Common myeloid progenitor, CD34-positive (primary cell): ENCODE measurements at regions not wholly inside any gene's neighbourhood (a gene's known extent, or its start where the extent isn't known, plus 50 kb on each side); places are given as distances from the start of the nearest gene placed in this dataset.
"Not testable (repeated sequence)": the region's sequence is repeated elsewhere in the genome, so short reads cannot be mapped to it uniquely, and the experiment has no call there.

ENCODE experiments used
- CTCF ChIA-PET: fragments of 350-600 bp; sonication (Branson Sonifier 250); formaldehyde crosslinking; loops from one replicate; lab custom pipeline; 2021; ENCODE audit warnings: antibody characterized with exemption; lab: Charles Lee
- POLR2A ChIA-PET: fragments of 350-600 bp; sonication (Branson Sonifier 250); formaldehyde crosslinking; loops from one replicate; lab custom pipeline; 2021; ENCODE audit warnings: antibody characterized with exemption; lab: Charles Lee
- DNase-seq, 3 donors: peaks; one replicate each; pipeline versions ENCODE4 v3.0.0 to v3.0.0-alpha.2; 2013
- H3K27ac ChIP-seq, 2 experiments: 1 replicate in 1 of 2; 2 replicates in 1 of 2; pipeline ENCODE4 v1.7.0; 2013; ENCODE audit warnings: inconsistent platforms in 2 of 2, low read length in 2 of 2, mild to moderate bottlenecking in 2 of 2, low read depth in 1 of 2, moderate library complexity in 1 of 2; ENCODE audit not compliant: severe bottlenecking in 2 of 2, insufficient read depth in 1 of 2, poor library complexity in 1 of 2
- H3K27me3 ChIP-seq, 5 experiments: replicated peaks in 2 of 5; 1 replicate in 3 of 5; 2 replicates in 2 of 5; pipeline versions ENCODE4 v1.6.1 to v1.7.0; 2013; ENCODE audit warnings: low read length in 4 of 5, mild to moderate bottlenecking in 2 of 5, moderate library complexity in 2 of 5, inconsistent platforms in 1 of 5; ENCODE audit not compliant: insufficient read depth in 5 of 5, control insufficient read depth in 4 of 5
- H3K36me3 ChIP-seq, 4 experiments: 1 replicate in 2 of 4; 2 replicates in 2 of 4; pipeline versions ENCODE4 v1.6.1 to v1.7.0; 2013; ENCODE audit warnings: low read length in 3 of 4, control low read depth in 1 of 4, mild to moderate bottlenecking in 1 of 4; ENCODE audit not compliant: control insufficient read depth in 4 of 4, insufficient read depth in 4 of 4
- H3K4me1 ChIP-seq, 4 experiments: 1 replicate in 3 of 4; 2 replicates in 1 of 4; pipeline versions ENCODE4 v1.6.1 to v1.7.1; 2013; ENCODE audit warnings: low read length in 3 of 4, mild to moderate bottlenecking in 3 of 4, control low read depth in 1 of 4, inconsistent platforms in 1 of 4, moderate library complexity in 1 of 4; ENCODE audit not compliant: control insufficient read depth in 4 of 4, insufficient read depth in 4 of 4; ENCODE audit errors: control extremely low read depth in 1 of 4
- H3K4me3 ChIP-seq, 7 experiments: 1 replicate in 4 of 7; 2 replicates in 3 of 7; pipeline versions ENCODE4 v1.5.1 to v1.7.0; 2013; ENCODE audit warnings: mild to moderate bottlenecking in 7 of 7, low read length in 6 of 7, moderate library complexity in 6 of 7, inconsistent platforms in 2 of 7, low read depth in 2 of 7, control low read depth in 1 of 7; ENCODE audit not compliant: insufficient read depth in 4 of 7, control insufficient read depth in 1 of 7; ENCODE audit errors: extremely low read depth in 1 of 7
- H3K9me3 ChIP-seq, 5 experiments: 1 replicate in 4 of 5; 2 replicates in 1 of 5; pipeline versions ENCODE4 v1.6.1 to v1.7.1; 2013; ENCODE audit warnings: low read length in 4 of 5, mild to moderate bottlenecking in 2 of 5, inconsistent platforms in 1 of 5, low read depth in 1 of 5, moderate library complexity in 1 of 5; ENCODE audit not compliant: control insufficient read depth in 4 of 5, insufficient read depth in 2 of 5; ENCODE audit errors: control extremely low read depth in 1 of 5
- WGBS: methylation state at CpG from one replicate; pipeline ENCODE4 v1.1.5; 2013; ENCODE audit not compliant: insufficient coverage; 5-methylcytosine and 5-hydroxymethylcytosine counted together

GRCh38 chr6:81003156-81003555, 749.3 kb downstream of the TENT5A start:
- ChIA-PET POLR2A (no interaction called here), CTCF (no interaction called here)
- Histone ChIP-seq H3K36me3 (no peaks in the 10 kb centered on the region), H3K27me3 (no peaks in the 10 kb centered on the region), H3K4me3 (no peak overlapping the region), H3K4me1 (no peaks in the 10 kb centered on the region), H3K9me3 (peaks cover 0 to 5% (median 2%) of the 10 kb centered on the region in 5 experiments), H3K27ac (no peak overlapping the region)
- no peak for DNase-seq
- WGBS, result no CpG with 5 or more reads among the region's 2 CpGs

- Histone ChIP-seq H3K4me1 (no peaks in the 10 kb centered on the region), H3K36me3 (no peaks in the 10 kb centered on the region), H3K27me3 (no peaks in the 10 kb centered on the region), H3K27ac (no peak overlapping the region), H3K9me3 (peaks cover 0 to 5% (median 2%) of the 10 kb centered on the region in 5 experiments), H3K4me3 (no peak overlapping the region)
- WGBS, result no CpG with 5 or more reads among the region's 1 CpG
- no peak for DNase-seq
- ChIA-PET POLR2A (no interaction called here), CTCF (interaction anchor here (0.6 kb wide), 1 partner anchor 1158 kb away, joined by 3 read pairs; no protein-coding TSS in a partner anchor)
These were observed 750.4 kb downstream of the TENT5A start for GRCh38 chr6:81002126-81002525.

- ChIA-PET CTCF (no interaction called here), POLR2A (no interaction called here)
- H3K27ac ChIP-seq, result no peak overlapping the region
- H3K9me3 ChIP-seq, result no peaks in the 10 kb centered on the region
- no peaks in the 10 kb centered on the region for H3K27me3 ChIP-seq
- H3K4me3 ChIP-seq, result no peak overlapping the region
- H3K36me3 ChIP-seq, result no peaks in the 10 kb centered on the region
- WGBS, result no CpG with 5 or more reads among the region's 2 CpGs
- no peak for DNase-seq
- no peaks in the 10 kb centered on the region for H3K4me1 ChIP-seq
These were observed 761.2 kb downstream of the TENT5A start for GRCh38 chr6:80991316-80991715.

GRCh38 chr6:80988892-80989291, 763.6 kb downstream of the TENT5A start:
- H3K4me1 ChIP-seq, result no peaks in the 10 kb centered on the region
- no peak overlapping the region for H3K4me3 ChIP-seq
- no peaks in the 10 kb centered on the region for H3K36me3 ChIP-seq
- no peak for DNase-seq
- no CpG with 5 or more reads among the region's 3 CpGs for WGBS
- no peaks in the 10 kb centered on the region for H3K27me3 ChIP-seq
- no peaks in the 10 kb centered on the region for H3K9me3 ChIP-seq
- ChIA-PET POLR2A (no interaction called here), CTCF (no interaction called here)
- no peak overlapping the region for H3K27ac ChIP-seq

GRCh38 chr6:80988286-80988685, 764.2 kb downstream of the TENT5A start:
- Histone ChIP-seq H3K27me3 (no peaks in the 10 kb centered on the region), H3K27ac (no peak overlapping the region), H3K4me3 (no peak overlapping the region), H3K4me1 (no peaks in the 10 kb centered on the region), H3K9me3 (no peaks in the 10 kb centered on the region), H3K36me3 (no peaks in the 10 kb centered on the region)
- 92% methylated on average over 2 of the region's 3 CpGs for WGBS
- ChIA-PET CTCF (no interaction called here), POLR2A (no interaction called here)
- no peak for DNase-seq

- H3K27ac ChIP-seq, H3K4me1 ChIP-seq, H3K4me3 ChIP-seq, POLR2A ChIA-PET, H3K27me3 ChIP-seq, H3K36me3 ChIP-seq, H3K9me3 ChIP-seq, CTCF ChIA-PET, DNase-seq: not testable (repeated sequence)
- 86% methylated on average over 1 of the region's 2 CpGs for WGBS
These were observed 771.3 kb downstream of the TENT5A start for GRCh38 chr6:80981226-80981625.

- 89% methylated on average over 1 of the region's 3 CpGs for WGBS
- Histone ChIP-seq H3K4me3 (no peak overlapping the region), H3K27ac (no peak overlapping the region), H3K9me3 (peaks cover 0 to 3% (median 0%) of the 10 kb centered on the region in 5 experiments), H3K27me3 (no peaks in the 10 kb centered on the region), H3K4me1 (no peaks in the 10 kb centered on the region), H3K36me3 (no peaks in the 10 kb centered on the region)
- ChIA-PET CTCF (no interaction called here), POLR2A (no interaction called here)
- no peak for DNase-seq
These were observed 776.1 kb downstream of the TENT5A start for GRCh38 chr6:80976336-80976735.
